HG03066 (cell line): ENCODE measurements at regions not wholly inside any gene's neighbourhood (a gene's known extent, or its start where the extent isn't known, plus 50 kb on each side); places are given as distances from the start of the nearest gene placed in this dataset.
"Not testable (repeated sequence)": the region's sequence is repeated elsewhere in the genome, so short reads cannot be mapped to it uniquely, and the experiment has no call there.

Source experiments
- ATAC-seq: cut with Tn5 transposase; IDR thresholded peaks from one replicate; pipeline ENCODE4 v1.9.1; 2021; ENCODE audit warnings: low read depth; ENCODE audit not compliant: unreplicated experiment

- no peak for ATAC-seq
Measured at GRCh38 chr2:145524836-145525235, 1004.9 kb upstream of the ZEB2 start.

GRCh38 chr2:145524303-145524702 is 1004.4 kb upstream of the ZEB2 start:
- no peak for ATAC-seq

GRCh38 chr2:145519254-145519653 is 999.3 kb upstream of the ZEB2 start:
- not testable (repeated sequence) for ATAC-seq

- no peak for ATAC-seq
Measured at GRCh38 chr2:145511946-145512345, 992.0 kb upstream of the ZEB2 start.

- no peak for ATAC-seq
Measured at GRCh38 chr2:145503511-145503910, 983.6 kb upstream of the ZEB2 start.

GRCh38 chr2:145501920-145502319 is 982.0 kb upstream of the ZEB2 start:
- no peak for ATAC-seq

GRCh38 chr2:145495590-145495989 is 975.7 kb upstream of the ZEB2 start:
- ATAC-seq = no peak

GRCh38 chr2:145494441-145494840 is 974.5 kb upstream of the ZEB2 start:
- ATAC-seq = no peak

- no peak for ATAC-seq
Measured at GRCh38 chr2:145488571-145488970, 968.7 kb upstream of the ZEB2 start.

- ATAC-seq = no peak
Measured at GRCh38 chr2:145484448-145485097, 964.7 kb upstream of the ZEB2 start.

GRCh38 chr2:145483854-145484253 is 963.9 kb upstream of the ZEB2 start:
- ATAC-seq = no peak

- no peak for ATAC-seq
Measured at GRCh38 chr2:145481334-145481922, 961.5 kb upstream of the ZEB2 start.

- ATAC-seq = no peak
Measured at GRCh38 chr2:145464866-145465265, 944.9 kb upstream of the ZEB2 start.

- no peak for ATAC-seq
Measured at GRCh38 chr2:145460112-145460511, 940.2 kb upstream of the ZEB2 start.

GRCh38 chr2:145431181-145431951 is 911.4 kb upstream of the ZEB2 start:
- no peak for ATAC-seq

GRCh38 chr2:145423809-145424208 is 903.9 kb upstream of the ZEB2 start:
- no peak for ATAC-seq

- ATAC-seq = no peak
Measured at GRCh38 chr2:145422576-145422975, 902.7 kb upstream of the ZEB2 start.

- no peak for ATAC-seq
Measured at GRCh38 chr2:145421841-145422240, 901.9 kb upstream of the ZEB2 start.

- no peak for ATAC-seq
Measured at GRCh38 chr2:145416640-145417039, 896.7 kb upstream of the ZEB2 start.

- ATAC-seq = no peak
Measured at GRCh38 chr2:145415151-145415550, 895.2 kb upstream of the ZEB2 start.

- no peak for ATAC-seq
Measured at GRCh38 chr2:145413261-145414030, 893.5 kb upstream of the ZEB2 start.
